Trophoblast cell (in vitro differentiated cells and primary cell): ENCODE measurements at regions not wholly inside any gene's neighbourhood (a gene's known extent, or its start where the extent isn't known, plus 50 kb on each side); places are given as distances from the start of the nearest gene placed in this dataset.

ENCODE experiments used
- DNase-seq, 2 donors: peaks; one replicate each; pipeline ENCODE4 v3.0.0-alpha.2; 2016
- H2AFZ ChIP-seq: 2 replicates; pipeline ENCODE4 v1.6.1; 2013; ENCODE audit warnings: low read length, moderate library complexity, mild to moderate bottlenecking; ENCODE audit not compliant: insufficient read depth, poor library complexity
- H2AK5ac ChIP-seq: 2 replicates; pipeline ENCODE4 v1.6.1; 2013; ENCODE audit warnings: mild to moderate bottlenecking, low read length
- H2BK120ac ChIP-seq: 2 replicates; pipeline ENCODE4 v1.6.1; 2013; ENCODE audit warnings: low read length, mild to moderate bottlenecking, moderate library complexity; ENCODE audit not compliant: insufficient read depth, poor library complexity
- H2BK12ac ChIP-seq: 2 replicates; pipeline ENCODE4 v1.6.1; 2013; ENCODE audit warnings: mild to moderate bottlenecking, low read length, moderate library complexity
- H2BK5ac ChIP-seq: 2 replicates; pipeline ENCODE4 v1.6.1; 2013; ENCODE audit warnings: low read length, low read depth, moderate library complexity, mild to moderate bottlenecking; ENCODE audit not compliant: poor library complexity
- H3K14ac ChIP-seq: 2 replicates; pipeline ENCODE4 v1.6.1; 2013; ENCODE audit warnings: mild to moderate bottlenecking, low read length
- H3K18ac ChIP-seq: 2 replicates; pipeline ENCODE4 v1.6.1; 2013; ENCODE audit warnings: mild to moderate bottlenecking, low read length
- H3K23ac ChIP-seq: 2 replicates; pipeline ENCODE4 v1.6.1; 2013; ENCODE audit warnings: low read length
- H3K27ac ChIP-seq: 2 replicates; pipeline ENCODE4 v1.5.1; 2013; ENCODE audit warnings: low read depth, mild to moderate bottlenecking, inconsistent platforms, low read length, moderate library complexity
- H3K27me3 ChIP-seq: 2 replicates; pipeline ENCODE4 v1.6.1; 2013; ENCODE audit warnings: inconsistent platforms, mild to moderate bottlenecking, low read length, moderate library complexity; ENCODE audit not compliant: insufficient read depth
- H3K36me3 ChIP-seq, 2 experiments: 1 replicate in 1 of 2; 2 replicates in 1 of 2; pipeline ENCODE4 v1.6.1; 2013; ENCODE audit warnings: low read length in 2 of 2, mild to moderate bottlenecking in 2 of 2, moderate library complexity in 1 of 2; ENCODE audit not compliant: insufficient read depth in 2 of 2, control insufficient read depth in 1 of 2
- H3K4ac ChIP-seq: 2 replicates; pipeline ENCODE4 v1.6.1; 2013; ENCODE audit warnings: low read depth, mild to moderate bottlenecking, low read length, moderate library complexity
- H3K4me1 ChIP-seq, 2 experiments: 1 replicate in 1 of 2; 2 replicates in 1 of 2; pipeline ENCODE4 v1.6.1; 2013; ENCODE audit warnings: low read length in 2 of 2, mild to moderate bottlenecking in 2 of 2, moderate library complexity in 1 of 2; ENCODE audit not compliant: insufficient read depth in 2 of 2, control insufficient read depth in 1 of 2
- H3K4me2 ChIP-seq: 2 replicates; pipeline ENCODE4 v1.6.1; 2013; ENCODE audit warnings: inconsistent platforms, mild to moderate bottlenecking, low read length, moderate library complexity
- H3K4me3 ChIP-seq: 2 replicates; pipeline ENCODE4 v1.5.1; 2013; ENCODE audit warnings: mild to moderate bottlenecking, low read depth, low read length, inconsistent platforms
- H3K79me1 ChIP-seq: one replicate; pipeline ENCODE4 v1.6.1; 2013; ENCODE audit warnings: low read length
- H3K79me2 ChIP-seq: 2 replicates; pipeline ENCODE4 v1.6.1; 2013; ENCODE audit warnings: low read length, mild to moderate bottlenecking; ENCODE audit not compliant: control insufficient read depth, insufficient read depth, poor library complexity
- H3K9ac ChIP-seq: 2 replicates; pipeline ENCODE4 v1.6.1; 2013; ENCODE audit warnings: mild to moderate bottlenecking, low read length
- H3K9me3 ChIP-seq: 2 replicates; pipeline ENCODE4 v1.6.1; 2013; ENCODE audit warnings: low read depth, mild to moderate bottlenecking, control low read depth, inconsistent platforms, low read length; ENCODE audit not compliant: insufficient read depth
- H4K12ac ChIP-seq: 2 replicates; pipeline ENCODE4 v1.6.1; 2013; ENCODE audit warnings: low read depth, mild to moderate bottlenecking, low read length, moderate library complexity
- H4K8ac ChIP-seq: 2 replicates; pipeline ENCODE4 v1.6.1; 2013; ENCODE audit warnings: low read depth, mild to moderate bottlenecking, low read length, moderate library complexity
- H4K91ac ChIP-seq: one replicate; pipeline ENCODE4 v1.6.1; 2013; ENCODE audit warnings: low read depth, mild to moderate bottlenecking, low read length, moderate library complexity
- WGBS: extraction: QIAGEN DNeasy Blood & Tissue Kit; methylation state at CpG from one replicate; pipeline ENCODE4 v1.1.7; 2013; ENCODE audit warnings: missing lambda C conversion rate; ENCODE audit not compliant: insufficient read length, insufficient coverage; ENCODE audit errors: extremely low coverage; 5-methylcytosine and 5-hydroxymethylcytosine counted together

DNA sequence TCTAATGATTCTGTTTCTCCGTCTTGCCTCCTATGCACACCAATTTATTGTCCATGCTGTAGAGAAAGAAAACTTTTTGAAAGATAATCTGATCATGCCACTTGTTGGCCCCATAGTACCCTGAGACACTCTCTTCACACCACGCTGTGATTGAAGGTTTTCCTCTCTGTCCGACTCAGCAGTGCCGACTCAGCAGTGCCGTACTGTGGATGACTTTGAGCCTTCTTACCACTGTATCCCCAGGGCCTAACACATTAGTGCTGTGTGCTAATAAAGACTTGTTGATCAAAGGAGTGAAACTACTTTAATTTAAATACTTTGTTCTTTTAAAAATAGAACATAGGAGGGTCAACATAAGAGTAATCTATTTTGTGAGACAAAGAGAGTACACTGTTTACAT lies 429.6 kb downstream of the KLF12 start:
- Histone ChIP-seq H3K27me3 (no peaks in the 10 kb centered on the region), H3K4ac (no peak overlapping the region), H2AFZ (no peak overlapping the region), H3K36me3 (no peaks in the 10 kb centered on the region), H3K27ac (no peak overlapping the region), H3K14ac (no peak overlapping the region), H3K4me3 (no peak overlapping the region), H3K79me1 (no peaks in the 10 kb centered on the region), H3K4me1 (no peaks in the 10 kb centered on the region), H3K79me2 (no peaks in the 10 kb centered on the region), H4K91ac (no peak overlapping the region), H2BK12ac (no peak overlapping the region), H2BK120ac (no peak overlapping the region), H4K12ac (no peak overlapping the region), H3K4me2 (no peak overlapping the region), H4K8ac (no peak overlapping the region), H3K9me3 (no peaks in the 10 kb centered on the region), H2AK5ac (no peak overlapping the region), H3K18ac (no peak overlapping the region), H3K9ac (no peak overlapping the region), H2BK5ac (no peak overlapping the region), H3K23ac (no peak overlapping the region)
- no CpG with 5 or more reads among the region's 5 CpGs for WGBS
- DNase-seq, result peak in 1 of 2 donors; percentile 14

DNA sequence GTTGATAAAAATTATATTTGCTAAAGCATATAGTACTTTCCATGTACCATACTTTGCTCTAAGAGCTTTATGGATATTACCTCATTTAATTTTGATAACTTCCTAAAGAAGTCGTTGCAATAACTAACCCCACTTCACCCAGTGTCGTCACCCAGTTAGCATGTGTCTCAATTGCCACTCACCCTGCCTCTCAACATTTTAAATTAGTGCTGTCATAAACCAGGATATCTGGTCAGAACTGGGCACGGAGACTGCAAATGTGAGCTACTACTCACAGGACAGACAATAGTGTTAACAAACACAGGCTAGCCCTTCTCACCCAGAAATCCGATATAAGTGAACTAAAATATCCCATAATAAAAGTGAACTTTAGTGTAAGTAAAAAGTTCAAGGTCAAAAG lies 430.6 kb downstream of the KLF12 start:
- no peak overlapping the region for H3K14ac ChIP-seq
- no peak overlapping the region for H2AK5ac ChIP-seq
- H3K27ac ChIP-seq, result no peak overlapping the region
- no peak overlapping the region for H3K18ac ChIP-seq
- no peak overlapping the region for H3K23ac ChIP-seq
- H3K79me2 ChIP-seq, result no peaks in the 10 kb centered on the region
- H3K4me3 ChIP-seq, result no peak overlapping the region
- no peaks in the 10 kb centered on the region for H3K9me3 ChIP-seq
- no CpG with 5 or more reads among the region's 4 CpGs for WGBS
- no peak overlapping the region for H3K4ac ChIP-seq
- no peaks in the 10 kb centered on the region for H3K27me3 ChIP-seq
- no peak overlapping the region for H2AFZ ChIP-seq
- H3K36me3 ChIP-seq, result no peaks in the 10 kb centered on the region
- H3K9ac ChIP-seq, result no peak overlapping the region
- no peak overlapping the region for H4K91ac ChIP-seq
- no peak overlapping the region for H2BK12ac ChIP-seq
- H4K8ac ChIP-seq, result no peak overlapping the region
- DNase-seq, result peak; percentile 37 to 67
- H2BK120ac ChIP-seq, result no peak overlapping the region
- H3K4me1 ChIP-seq, result no peaks in the 10 kb centered on the region
- H3K4me2 ChIP-seq, result no peak overlapping the region
- H4K12ac ChIP-seq, result no peak overlapping the region
- H2BK5ac ChIP-seq, result no peak overlapping the region
- H3K79me1 ChIP-seq, result no peaks in the 10 kb centered on the region

DNA sequence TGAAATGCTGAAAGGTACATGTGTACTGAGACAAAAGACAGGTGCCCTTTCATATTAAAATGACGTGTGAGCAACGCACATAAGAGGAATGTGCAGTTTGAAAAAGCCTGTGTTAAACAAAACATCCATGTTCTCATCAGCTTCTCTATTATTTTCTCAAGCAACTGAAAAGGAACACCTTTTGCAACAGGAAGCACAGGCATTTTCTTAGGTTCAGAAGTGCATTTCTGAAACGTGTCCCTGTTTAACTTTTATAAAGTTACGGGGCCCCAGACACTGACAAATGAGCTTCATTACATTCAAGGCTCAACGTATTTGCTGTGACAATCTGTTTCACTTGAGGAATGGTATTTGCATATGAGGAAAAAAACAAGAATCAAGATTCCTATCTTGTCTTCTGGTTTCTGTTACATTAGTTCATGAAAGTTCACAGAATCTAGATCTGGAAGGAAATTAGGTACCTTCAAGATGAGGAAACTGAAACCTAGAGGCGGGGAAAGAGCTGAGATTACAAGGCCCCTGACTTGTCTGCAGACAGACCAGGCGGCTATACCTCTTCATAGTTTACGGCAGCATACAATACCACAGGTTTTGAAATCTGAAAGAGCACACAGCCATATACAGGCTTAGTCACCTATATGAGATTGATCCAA lies 431.7 kb downstream of the KLF12 start:
- Histone ChIP-seq H3K14ac (no peak overlapping the region), H4K12ac (no peak overlapping the region), H4K8ac (no peak overlapping the region), H2BK12ac (no peak overlapping the region), H3K27me3 (no peaks in the 10 kb centered on the region), H3K79me1 (no peaks in the 10 kb centered on the region), H3K4me3 (no peak overlapping the region), H3K36me3 (no peaks in the 10 kb centered on the region), H3K9ac (no peak overlapping the region), H3K18ac (no peak overlapping the region), H3K4me1 (no peaks in the 10 kb centered on the region), H3K4ac (no peak overlapping the region), H3K27ac (no peak overlapping the region), H2BK120ac (no peak overlapping the region), H2BK5ac (no peak overlapping the region), H3K23ac (no peak overlapping the region), H3K4me2 (no peak overlapping the region), H3K79me2 (no peaks in the 10 kb centered on the region), H4K91ac (no peak overlapping the region), H2AK5ac (no peak overlapping the region), H2AFZ (no peak overlapping the region), H3K9me3 (no peaks in the 10 kb centered on the region)
- no CpG with 5 or more reads among the region's 8 CpGs for WGBS
- peak in 1 of 2 donors; percentile 36 for DNase-seq

DNA sequence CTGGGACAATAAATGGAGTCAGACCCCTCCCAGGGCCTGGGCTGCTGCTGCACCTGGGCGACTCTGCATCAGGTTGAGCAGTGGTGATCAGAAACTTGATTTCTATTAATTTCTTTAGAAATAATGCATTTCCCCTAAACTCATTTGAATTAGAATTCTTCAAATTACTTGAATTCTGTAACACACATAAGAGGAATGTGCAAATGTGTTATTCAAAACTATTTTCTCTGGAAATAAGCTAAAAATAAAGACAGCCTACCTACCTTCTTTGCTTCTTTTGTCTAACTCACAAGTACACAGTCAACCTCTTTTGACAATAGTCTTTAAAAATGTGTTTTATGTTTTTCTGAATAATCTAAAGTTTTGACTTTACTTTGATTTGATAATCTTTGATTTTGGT lies 433.0 kb downstream of the KLF12 start:
- H2AFZ ChIP-seq, result no peak overlapping the region
- no peak overlapping the region for H3K4ac ChIP-seq
- no peaks in the 10 kb centered on the region for H3K9me3 ChIP-seq
- H2BK5ac ChIP-seq, result no peak overlapping the region
- H3K27me3 ChIP-seq, result no peaks in the 10 kb centered on the region
- H3K27ac ChIP-seq, result no peak overlapping the region
- H3K23ac ChIP-seq, result no peak overlapping the region
- no peak overlapping the region for H4K12ac ChIP-seq
- no peaks in the 10 kb centered on the region for H3K36me3 ChIP-seq
- H3K79me2 ChIP-seq, result no peaks in the 10 kb centered on the region
- no peak overlapping the region for H3K4me3 ChIP-seq
- H2AK5ac ChIP-seq, result no peak overlapping the region
- H3K18ac ChIP-seq, result no peak overlapping the region
- no peak overlapping the region for H4K8ac ChIP-seq
- no peak overlapping the region for H2BK12ac ChIP-seq
- DNase-seq, result no peak
- no peak overlapping the region for H3K4me2 ChIP-seq
- no peak overlapping the region for H3K14ac ChIP-seq
- WGBS, result no CpG with 5 or more reads among the region's 1 CpG
- H2BK120ac ChIP-seq, result no peak overlapping the region
- no peaks in the 10 kb centered on the region for H3K79me1 ChIP-seq
- no peaks in the 10 kb centered on the region for H3K4me1 ChIP-seq
- no peak overlapping the region for H4K91ac ChIP-seq
- H3K9ac ChIP-seq, result no peak overlapping the region
